Fibroblast of skin of right quadriceps (primary cell): ENCODE measurements at regions not wholly inside any gene's neighbourhood (a gene's known extent, or its start where the extent isn't known, plus 50 kb on each side); places are given as distances from the start of the nearest gene placed in this dataset.
A peak's percentile ranks its signal among the peaks of the same experiment; 100 is the strongest.

Source experiments
- DNase-seq: peaks from one replicate; pipeline ENCODE4 v3.0.0-alpha.2; 2013

DNA sequence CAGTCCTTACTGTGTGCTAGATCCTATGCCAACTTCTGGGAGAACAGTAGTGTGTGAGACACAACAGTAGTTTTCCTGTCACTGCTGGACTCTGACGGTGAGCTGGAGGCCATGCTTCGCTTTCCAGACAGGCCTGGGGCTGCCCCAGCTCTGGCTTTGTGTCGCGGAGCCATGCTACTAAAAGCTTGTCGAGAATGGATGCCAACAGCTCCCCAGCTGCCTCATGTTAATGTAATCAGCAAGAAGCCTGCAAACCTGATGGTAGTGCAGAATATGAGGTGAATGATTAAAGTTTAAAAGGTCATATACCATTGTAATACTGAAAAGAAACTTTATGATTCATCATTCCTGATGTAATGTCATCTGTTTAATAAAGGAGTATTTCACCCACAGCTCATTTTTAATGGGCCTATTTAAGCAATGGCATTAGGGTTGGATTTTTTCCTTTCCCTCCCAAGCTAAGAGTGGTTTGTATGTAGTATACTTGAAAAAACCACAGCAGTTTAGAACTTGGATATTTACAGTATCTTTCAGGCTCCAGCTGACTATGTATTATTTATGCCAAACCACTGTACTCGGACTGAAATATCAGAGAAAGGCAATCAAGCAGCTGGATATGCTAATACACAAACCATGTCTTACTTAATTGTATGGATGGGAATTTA, 343.0 kb downstream of the NUF2 start:
- DNase-seq, result peak; percentile 18

DNA sequence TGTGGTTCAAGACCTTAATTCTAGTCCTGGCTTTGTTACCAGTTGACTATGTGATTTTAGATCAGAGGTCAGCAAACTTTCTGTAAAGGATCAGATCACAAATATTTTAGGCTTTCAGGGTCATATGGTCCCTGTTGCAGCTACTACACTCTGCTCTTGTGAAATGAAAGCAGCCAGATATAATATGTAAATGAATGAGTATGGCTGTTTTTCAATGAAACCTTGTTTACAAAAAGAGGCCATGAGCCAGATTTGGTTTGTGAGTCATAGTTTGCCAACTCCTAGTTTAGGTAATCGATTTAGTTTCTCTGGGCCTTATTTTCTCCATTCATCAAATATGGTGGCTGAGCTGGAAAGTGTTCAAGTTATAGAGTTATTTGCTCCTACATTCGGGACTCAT, 346.7 kb downstream of the NUF2 start:
- peak; percentile 13 for DNase-seq

DNA sequence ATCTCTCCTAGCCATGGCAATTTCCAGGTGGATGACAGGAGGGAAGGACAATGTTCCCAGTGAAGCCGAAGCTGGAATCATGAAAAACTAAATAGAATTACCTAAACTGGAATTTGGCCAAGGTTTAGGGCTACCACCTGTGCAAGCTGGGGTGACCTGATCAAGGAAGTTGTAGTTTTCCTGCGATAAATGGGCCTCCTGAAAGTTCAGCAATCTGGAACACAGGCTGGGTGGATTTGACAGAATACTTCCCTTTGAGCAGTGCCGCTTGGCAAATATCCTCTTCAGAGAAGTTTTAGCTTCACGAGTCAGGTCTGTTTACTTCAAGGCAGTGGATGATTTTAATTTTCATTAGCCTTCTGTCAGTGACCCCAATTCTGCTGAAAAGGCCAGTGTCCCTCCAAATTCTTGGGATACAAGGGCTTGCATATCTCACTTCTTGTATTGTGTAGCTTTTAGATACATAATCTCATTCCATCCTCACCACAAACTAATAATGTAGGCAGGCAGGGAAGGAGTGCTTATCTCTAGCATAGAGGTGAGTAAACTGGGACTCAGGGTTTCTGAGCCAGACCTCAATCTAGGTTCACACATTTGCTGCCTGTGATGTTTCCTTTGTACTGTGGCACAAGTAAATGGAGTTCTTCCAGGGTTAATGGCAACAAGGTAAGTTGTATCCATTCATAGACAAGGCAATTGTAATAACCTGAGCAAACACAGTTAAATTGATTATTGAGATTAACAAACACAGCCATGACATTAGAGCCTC, 349.4 kb downstream of the NUF2 start:
- no peak for DNase-seq

DNA sequence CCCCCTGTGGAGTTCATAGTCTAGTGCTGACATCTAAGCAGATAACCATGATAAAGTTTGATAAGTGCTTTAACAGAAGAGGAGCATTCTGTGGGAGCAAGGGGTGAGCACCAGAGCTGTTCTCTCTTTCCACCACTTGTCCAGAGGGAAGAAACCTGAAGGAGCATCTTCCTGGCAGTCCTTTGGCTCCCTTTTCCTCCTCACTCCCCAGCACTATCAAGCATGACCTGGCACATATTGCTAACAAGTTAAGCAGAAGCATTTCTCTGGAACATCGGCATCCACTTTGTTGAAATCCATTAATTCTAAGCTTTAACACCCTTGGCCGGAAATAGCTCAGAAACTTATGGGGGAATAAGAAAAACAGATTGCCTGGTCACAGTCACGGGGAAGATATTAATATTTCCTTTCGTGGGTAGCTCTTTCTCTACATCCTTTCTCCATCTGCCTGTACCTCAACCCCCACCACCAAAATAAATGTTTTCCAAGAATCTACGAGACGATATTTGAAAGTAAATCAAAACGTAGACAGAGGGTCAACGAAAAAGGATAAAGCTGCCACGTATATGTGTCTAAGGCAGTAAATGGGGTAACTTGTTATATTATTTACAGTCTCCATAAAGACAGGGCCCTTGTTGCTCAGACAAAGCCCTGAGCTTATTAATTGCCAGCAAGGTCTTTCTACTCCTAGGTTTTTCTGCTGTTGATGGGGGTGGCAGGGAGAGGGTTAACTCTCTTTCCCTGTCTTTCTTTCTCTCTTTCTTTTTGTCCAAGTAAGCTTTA, 351.4 kb downstream of the NUF2 start:
- DNase-seq, result peak; percentile 59

DNA sequence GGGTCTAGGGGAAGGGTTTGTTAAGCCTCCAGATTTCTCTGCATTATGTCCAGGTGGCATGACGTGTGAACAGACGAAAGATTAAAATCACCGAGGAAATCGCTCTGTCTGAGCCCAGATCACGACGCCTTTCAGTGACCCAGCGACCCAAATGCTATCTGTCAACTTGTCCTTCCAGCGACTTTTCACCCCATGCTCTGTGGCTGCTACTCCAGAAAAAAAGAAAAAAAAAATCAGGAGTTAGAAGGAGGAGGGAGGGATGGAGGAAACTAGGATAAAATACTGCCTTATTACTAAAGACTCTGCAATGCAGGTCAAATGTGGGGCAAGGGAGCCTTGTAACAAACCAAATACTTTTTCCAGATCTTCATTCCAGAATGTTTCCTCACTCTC, 352.0 kb downstream of the NUF2 start:
- peak; percentile 85 for DNase-seq

DNA sequence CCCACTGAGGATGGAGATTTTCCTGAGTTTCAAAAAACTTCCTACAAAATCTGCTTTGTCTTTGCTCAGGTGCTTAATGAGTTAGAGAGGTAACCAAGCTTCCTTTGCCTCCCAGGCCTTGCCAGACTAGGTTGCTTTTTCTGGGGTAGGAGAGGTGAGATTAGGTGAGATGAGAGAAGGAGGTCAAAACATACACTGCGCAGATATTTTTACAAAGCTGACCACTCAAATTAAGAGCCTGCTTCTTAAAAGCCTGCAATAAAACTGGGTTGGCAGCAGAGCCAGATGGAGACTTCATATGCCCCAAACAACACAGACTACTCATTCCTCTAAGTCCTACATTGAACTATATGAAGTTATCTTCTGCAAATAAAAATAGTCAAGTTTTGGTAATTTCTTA, 352.5 kb downstream of the NUF2 start:
- DNase-seq, result no peak

DNA sequence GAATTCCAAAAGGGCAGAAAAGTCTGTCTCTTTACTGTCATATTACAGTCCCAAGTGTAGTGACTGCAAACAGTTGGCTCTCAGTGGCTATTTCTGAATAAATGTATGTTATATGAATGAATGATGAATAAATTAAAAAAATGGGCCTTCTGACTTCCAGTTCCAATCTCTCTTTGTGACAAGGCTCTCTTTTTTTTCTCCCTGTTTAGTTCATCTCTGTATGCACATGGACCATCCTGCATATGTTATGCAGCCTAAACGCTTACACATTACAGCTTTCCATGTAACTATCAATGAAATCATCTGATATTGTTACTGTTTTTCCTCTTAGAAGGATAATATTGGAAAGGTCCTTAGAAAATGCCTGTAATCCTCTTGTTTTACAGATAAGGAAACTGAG, 363.0 kb downstream of the NUF2 start:
- DNase-seq, result no peak

DNA sequence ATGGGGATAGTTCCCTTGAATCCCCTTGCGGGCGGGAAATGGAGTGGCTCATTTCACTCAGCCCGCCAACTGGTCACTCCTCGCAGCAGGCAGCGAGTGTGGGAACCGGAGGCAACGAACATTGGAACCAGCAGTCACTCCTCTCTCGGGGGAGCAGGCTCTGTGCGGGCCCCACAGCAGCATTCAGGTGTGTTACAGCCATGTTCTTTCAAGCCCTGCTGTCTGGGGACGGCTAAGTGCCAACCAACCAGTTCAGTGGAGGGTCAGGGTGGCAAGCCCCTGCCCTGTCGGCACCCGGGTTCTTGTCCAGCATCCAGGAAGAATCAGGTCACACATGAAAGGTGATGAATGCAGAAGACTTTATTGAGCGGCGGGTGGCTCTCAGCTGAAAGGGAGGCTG, 370.5 kb downstream of the NUF2 start:
- DNase-seq, result no peak

DNA sequence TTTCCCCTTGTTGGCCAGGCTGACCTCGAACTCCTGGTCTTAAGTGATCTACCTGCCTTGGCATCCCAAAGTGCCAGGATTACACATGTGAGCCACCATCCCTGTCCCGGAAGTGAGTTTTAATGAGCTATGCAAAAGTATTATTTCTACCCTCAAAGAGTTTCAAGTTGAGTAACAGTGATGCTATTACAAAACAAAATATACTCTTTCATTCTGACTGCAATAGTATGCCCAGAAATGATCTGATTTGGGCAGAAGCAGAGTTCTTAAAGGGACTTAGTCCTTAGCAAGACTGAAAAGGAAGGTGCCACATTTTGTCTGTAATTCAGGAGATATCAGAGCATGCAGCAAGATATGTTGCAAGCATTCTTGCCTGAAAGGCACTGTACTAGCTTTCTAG, 375.4 kb downstream of the NUF2 start:
- DNase-seq, result no peak

DNA sequence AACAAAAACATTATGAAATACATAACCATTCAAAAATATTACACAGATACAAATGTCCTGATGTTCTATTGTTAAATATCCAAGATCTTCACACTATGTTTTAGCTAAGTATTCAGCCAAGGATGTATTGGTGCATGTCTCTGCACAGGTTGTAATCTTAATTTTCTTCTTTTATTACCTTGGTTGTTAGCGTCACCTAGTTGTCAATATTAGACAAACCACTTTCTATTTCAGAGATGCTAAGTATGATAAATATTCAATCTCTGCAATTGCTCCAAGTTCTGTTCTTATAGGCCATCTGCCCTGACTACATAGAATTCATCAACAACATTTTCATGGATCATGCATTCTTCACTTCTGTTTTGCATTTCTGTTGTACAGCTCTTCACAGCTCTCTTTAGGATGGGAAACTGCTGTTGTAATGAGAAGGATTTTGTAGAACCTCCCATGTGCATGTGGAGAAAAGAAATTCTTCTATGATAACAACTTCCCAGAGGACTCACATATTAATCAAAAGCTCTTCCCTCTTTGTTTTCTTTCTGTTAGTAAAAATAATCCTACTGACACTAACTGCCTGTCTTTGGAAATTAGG, 380.1 kb downstream of the NUF2 start:
- no peak for DNase-seq

DNA sequence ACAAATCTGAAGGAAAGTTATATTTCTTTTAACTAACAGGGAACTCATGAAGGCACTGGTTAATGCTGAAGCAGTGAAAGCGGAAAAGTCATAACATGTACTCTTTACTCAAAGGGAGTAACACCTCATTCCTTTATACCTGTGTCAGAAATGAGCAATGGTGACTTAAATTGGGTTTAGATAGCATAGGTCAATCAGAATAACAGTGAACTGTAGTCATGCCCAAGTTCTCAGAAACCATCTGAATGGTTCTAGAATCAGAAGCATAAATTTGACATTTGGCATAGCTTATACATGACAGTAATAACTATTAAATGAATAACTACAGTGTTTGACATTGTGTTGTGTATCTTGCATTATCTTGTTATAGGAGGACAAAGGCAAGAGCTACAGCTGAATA, 382.0 kb downstream of the NUF2 start:
- no peak for DNase-seq

DNA sequence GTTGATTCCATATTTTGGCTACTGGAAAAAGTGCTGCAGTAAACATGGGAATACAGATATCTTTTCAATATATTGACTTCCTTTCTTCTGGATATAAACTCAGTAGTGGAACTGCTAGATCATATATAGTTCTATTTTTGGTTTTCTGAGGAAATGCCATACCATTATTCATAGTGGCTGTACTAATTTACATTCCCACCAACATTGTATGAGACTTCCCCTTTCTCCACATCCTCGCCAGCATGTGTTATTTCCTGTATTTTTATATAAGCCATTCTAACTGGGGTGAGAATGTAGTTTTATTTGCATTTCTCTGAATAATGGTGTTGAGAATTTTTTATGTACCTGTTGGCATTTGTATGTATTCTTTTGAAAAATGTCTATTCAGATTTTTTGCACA, 385.2 kb downstream of the NUF2 start:
- DNase-seq, result peak; percentile 29

DNA sequence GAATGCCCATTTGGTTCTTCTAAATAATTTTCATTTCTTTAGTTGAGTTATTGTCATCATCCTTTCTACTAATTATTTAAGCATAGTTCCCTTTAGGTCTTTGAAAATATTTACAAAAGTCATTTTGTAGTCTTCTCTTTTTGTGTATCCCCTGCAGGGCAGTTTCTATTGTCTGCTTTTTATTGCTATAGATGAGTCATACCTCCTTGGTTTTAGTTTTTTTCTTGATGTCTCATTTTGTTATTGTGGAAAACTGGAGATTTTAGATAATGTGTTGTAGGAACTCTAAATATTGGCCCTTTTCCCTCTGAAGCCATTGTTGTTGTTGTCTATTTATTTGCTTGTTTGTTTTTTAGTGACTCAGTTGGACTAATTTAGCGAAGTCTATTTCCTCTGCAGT, 387.9 kb downstream of the NUF2 start:
- peak; percentile 20 for DNase-seq

DNA sequence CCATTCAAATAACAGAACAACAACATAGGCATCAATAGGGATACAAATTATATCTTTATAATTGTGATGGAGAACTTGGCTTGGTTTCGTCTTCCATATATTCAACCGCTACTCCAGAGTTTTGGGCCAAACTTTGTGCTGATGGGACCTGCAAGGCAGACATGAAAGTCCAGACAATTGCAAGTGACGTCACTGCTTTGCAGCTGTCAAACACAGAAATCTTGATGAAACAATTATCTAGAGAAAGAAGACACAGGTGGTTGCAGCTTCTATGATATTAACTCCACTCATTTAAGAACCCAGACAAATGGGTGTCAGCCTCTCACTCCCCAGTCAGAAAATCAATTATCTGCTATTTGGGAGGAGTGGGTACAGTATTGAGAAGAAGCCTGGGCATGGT, 390.6 kb downstream of the NUF2 start:
- DNase-seq, result no peak

DNA sequence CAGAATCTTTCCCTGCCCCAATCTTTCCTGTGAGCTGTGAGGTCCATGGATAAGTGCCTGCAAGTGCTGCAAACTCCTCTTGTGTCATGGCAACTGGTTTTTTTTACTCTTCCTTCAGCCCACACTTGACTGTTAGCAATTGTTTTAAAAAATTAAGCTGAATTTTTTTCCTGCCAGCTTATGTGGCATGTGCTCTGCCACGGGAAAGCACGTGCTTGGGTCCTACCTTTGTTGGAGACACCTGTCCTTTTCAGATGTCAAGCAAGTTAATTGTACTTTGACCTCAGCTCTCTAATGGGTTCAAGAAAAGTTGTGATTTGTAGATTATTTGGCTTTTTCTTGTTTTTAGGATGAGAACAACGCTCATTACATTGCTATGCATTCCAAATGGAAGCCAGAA, 398.5 kb downstream of the NUF2 start:
- DNase-seq, result no peak

DNA sequence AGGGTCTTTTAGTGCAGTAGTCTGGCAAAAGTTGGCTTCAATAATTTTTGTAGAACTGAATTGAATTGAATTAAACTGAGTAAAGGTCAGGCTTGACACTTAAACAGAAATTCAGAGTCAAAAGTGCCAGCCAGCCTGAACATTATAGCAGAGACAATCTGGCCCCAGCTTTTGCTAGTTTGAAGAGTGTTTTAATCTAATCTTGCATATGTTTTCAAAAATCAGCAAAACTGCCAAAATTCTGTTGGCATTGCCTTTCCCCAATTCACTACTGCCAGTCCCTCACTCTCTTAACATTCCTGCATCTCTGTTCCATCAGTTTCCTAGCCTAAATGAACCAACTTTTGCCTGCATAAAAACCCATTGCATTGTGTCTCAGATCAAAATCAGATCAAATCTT, 403.8 kb downstream of the NUF2 start:
- DNase-seq, result no peak

DNA sequence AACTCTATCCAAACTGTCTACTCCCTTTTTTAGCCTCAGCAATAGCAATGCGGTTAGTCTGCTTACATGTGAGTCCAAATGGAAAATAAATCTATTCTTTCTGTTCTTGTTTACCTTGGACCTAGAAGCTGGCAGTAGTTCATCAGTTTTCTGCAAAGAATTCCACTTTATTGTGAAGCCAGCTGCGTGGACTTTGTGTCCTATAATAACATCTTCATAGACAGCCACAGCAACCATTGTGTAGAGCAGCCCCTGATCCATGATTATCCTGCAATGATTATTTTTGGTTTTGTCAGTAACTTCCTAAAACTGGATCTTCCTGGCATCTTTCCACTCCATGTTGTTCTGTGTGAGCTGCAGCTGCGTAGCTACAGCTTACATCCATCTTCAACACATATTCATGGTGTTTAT, 408.7 kb downstream of the NUF2 start:
- DNase-seq, result no peak

DNA sequence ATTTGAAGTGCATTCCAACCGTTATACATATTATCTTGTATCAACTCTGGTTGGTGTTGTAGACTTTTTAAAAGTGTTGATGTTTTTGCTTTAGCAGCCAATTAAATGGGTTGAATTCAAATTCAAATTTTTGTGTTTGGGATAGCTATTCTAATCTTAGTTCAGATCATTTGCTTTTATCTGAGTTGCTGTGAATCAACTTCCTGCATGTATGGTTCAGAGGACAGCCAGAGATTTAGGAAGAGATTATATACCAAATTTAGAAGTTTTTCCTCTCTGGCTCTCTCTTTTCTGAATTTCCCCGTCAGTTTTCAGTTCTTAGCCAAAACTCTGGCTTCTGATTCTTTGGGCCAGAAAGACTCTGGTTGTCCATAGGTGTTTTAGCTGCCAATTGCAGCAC, 415.5 kb downstream of the NUF2 start:
- peak; percentile 42 for DNase-seq

DNA sequence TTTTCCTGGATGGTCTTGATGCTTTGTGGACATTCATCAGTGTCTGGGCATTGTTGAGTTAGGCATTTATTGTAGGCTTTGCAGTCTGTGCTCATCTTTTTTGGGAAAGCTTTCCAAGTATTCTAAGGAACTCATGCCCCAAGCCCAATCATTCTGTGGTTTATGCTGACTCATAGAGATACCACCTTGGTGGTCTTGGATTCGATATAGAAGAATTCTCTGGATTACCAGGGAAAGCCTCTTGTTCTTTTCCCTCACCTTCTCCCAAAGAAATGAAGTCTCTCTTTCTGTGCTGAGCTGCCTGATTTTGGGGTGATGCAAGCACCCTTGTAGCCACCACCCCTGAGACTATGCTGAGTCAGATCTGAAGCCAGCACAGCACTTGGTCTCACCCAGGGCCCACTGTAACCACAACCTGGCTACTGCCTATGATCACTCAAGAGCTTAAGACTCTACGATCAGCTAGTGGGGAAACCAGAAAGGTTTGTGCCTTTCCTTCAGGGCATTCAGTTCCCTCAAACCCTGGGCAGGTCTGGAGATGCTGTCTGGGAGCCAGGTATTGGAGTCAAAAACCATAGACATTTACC, 422.6 kb downstream of the NUF2 start:
- DNase-seq, result peak; percentile 64

DNA sequence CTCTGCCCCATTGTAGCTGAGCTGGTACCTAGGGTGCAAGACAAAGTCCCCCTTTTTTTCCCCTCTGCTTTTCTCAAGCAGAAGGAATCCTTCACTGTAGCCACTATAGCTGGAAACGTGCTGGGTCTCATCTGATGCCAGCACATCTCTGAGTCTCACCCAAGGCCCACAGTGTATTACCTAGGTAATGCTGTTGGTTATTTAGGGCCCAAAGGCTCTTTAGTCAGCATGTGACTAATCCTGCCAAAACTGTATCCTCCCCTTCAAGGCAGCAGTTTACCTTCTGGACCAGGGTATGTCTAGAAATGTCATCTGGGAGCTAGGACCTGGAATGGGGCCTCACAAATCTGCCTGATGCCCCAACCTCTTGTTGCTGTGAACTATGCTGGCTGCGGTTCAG, 423.4 kb downstream of the NUF2 start:
- peak; percentile 4 for DNase-seq

DNA sequence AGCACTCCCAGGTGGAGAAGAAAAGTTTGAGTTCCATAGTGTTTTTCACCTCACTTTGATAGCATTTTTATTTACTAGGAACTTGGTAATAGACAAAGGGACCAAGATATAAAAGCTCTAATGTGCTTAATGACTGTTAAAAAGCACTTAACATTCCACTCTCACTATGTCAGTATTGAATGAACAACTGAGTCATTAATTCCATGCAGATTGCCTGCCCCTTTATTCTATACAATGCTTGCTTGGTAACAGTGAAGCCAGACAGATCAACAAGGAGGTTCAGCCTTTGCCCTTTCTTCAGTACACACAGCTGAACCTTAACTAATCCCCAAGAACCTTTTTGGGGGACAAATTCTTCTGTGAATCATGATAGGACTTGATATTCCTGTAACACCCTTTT, 425.5 kb downstream of the NUF2 start:
- peak; percentile 66 for DNase-seq

DNA sequence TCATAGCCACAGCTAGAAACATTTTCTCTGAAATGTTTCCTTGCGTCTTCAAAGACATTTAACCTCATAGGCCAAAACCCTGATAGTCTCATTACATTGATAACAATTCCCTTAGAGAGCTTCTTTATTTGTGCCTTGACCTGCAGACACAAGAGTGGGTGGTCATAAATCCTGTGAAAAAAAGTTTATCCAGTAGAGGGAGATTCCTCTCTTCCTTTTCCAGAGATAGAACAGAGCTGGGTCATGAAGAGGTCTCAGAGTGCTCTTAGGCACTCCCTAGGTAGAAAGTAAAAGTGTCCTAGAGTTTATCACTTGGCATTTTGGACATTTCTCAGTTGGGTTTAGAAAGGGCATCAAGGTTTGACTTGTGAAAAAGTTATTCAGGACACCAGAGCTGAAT, 426.1 kb downstream of the NUF2 start:
- peak; percentile 3 for DNase-seq

DNA sequence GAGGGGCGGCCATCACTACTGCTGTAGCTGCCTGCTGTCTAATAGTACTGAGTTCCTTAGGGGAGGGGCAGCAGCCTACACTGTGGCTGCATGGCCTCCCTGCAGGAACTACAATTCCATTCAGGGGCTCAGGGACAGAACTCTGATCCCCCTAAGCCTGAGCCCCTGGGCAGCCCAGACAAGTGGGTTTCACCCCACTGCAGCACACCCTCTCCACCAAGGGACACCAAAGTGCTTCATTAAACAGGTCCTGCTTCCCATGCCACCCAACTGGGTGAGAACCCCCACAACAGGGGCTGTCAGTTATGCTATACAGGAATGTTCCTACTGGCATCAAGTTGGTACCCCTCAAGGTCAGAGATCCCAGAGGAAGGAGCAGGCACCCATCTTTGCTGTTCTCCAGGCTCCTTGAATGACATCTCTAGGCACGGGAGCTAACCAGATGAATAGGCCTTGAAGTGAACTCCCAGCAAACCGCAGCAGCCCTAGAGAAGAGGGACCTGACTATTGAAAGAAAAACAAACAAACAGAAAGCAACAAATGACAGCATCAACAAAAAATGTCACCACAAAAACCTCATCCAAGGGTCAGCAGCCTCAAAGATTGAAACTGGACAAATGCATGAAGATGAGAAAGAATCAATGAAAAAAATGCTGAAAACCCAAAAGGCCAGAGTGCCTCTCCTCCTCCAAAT, 437.4 kb downstream of the NUF2 start:
- DNase-seq, result no peak
